GM18858 (cell line): ENCODE measurements at regions not wholly inside any gene's neighbourhood (a gene's known extent, or its start where the extent isn't known, plus 50 kb on each side); places are given as distances from the start of the nearest gene placed in this dataset.
"Not testable (repeated sequence)": the region's sequence is repeated elsewhere in the genome, so short reads cannot be mapped to it uniquely, and the experiment has no call there.

Source experiments
- ATAC-seq: cut with Tn5 transposase; IDR thresholded peaks from one replicate; pipeline ENCODE4 v1.9.1; 2021; ENCODE audit not compliant: unreplicated experiment

DNA sequence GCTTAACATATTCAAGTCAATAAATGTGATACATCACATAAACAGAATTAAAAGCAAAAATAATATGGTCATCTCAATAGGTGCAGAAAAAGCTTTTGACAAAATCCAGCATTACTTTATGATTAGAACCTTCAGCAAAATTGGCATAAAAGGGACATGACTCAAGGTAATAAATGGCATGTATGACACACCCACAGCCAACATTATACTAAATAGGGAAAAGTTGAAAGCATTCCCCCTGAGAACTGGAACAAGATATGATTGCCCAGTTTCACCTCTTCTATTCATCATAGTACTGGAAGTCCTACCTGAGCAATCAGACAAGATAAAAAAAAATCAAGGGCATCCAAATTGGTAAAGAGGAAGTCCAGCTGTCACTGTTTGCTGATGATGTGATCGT, 594.7 kb downstream of the DIPK2A start:
- no peak for ATAC-seq

DNA sequence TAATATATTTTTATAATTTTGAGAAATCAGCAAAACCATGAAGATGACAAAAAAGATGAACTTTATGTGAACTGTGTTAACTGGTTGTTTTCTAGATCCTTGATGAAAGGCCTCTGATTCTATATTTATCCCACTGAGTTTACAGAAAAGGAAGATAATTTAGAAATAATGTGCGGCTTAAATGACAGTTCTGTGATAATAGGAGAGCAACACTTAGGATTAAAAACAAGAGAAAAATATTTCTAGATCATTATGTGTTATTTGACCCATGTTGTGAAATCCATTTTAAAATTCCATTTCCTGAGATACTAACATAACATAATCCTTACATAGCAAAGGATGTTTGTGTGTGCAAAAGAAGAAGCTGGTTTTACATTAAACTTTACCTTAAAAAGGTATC, 598.0 kb downstream of the DIPK2A start:
- ATAC-seq = no peak

DNA sequence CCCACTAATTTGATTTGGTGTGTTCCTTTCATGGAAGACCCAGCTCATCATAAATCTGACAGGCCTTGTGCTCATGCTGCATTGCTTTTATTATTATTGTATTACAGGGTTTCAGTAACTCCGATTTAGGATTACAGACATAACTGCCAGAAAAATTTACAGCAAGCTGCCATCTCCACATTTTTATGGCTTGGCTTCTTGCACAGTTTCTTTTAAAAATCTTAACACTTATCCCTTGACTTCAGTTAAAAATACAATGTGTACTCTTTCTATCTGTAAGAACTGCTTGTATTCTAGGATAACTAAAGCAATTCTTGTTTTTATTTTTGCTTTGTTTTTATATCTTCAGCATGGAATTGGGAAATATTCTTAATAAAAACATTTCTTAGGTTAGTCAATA, 612.2 kb downstream of the DIPK2A start:
- ATAC-seq = no peak

DNA sequence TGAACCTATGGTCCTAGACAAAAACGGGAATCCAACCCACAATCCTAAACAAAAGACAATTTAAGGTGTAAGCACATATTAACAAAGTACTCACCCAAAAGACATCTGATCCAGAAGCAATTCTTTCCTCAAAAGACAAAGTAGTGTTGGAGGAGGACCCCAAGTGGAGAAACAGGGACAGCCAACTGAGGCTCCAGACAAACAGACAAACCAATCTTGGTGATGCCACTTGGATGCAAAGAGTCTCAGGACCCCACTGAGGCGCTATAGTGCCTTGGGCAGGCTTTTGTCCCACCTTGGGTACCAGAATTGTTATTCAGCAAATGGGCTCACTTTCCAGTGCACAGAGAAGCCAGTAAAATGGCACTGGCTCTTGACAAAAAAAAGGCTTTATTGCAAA, 613.8 kb downstream of the DIPK2A start:
- no peak for ATAC-seq

DNA sequence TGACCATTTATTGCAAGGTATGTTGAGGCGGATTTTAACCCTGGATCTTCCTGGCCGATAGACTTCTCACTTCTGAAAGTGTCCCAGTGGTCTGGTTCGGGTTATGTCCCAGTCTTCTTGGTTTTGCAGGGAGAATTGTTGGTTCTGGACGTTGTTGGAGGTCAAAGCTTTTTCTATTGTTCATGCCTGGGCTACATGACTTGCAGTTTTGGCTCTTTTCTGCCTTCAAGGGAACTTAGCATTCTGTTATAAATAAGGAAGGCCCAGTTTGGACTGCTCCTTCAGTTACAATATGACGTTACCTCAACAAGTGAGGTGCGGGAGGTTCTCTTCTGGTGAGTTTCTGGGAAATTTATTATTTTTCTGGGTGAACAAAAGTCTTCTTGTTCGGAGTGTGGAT, 614.3 kb downstream of the DIPK2A start:
- ATAC-seq = no peak

DNA sequence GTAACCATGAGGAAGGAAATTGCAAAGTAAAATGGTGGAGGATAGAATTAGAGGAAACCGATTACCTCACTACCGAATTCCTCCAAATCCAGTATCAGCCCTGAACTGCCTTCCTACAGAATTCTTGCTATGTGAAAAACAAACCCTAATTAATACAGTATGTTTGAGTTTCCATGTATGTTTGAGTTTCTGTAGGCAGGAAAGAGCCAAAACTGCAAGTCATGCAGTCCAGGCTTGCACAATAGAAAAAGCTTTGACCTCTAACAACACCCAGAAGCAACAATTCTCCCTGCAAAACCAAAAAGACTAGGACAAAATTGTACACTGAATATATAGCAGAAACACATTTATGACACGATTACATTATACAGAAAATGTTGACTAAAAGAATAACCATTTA, 614.8 kb downstream of the DIPK2A start:
- no peak for ATAC-seq

DNA sequence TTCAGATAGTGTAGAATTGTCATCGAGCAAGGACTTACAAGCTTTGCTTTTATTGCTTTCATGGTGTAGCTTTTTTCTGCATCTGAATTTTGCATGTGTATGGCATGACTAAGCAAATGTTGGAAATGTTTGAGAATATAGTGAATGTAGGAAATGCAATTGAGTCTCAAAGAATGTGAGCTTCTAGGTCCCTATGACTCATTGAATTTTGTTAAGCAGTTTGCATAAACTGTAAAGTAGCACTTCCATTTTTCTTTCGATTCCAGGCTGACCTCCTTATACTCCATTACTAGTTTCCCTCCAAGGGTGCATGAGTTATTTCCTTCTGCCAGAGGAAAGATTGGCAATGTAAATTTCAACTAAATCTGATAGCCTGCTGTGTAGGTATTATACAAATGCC, 619.2 kb downstream of the DIPK2A start:
- no peak for ATAC-seq

DNA sequence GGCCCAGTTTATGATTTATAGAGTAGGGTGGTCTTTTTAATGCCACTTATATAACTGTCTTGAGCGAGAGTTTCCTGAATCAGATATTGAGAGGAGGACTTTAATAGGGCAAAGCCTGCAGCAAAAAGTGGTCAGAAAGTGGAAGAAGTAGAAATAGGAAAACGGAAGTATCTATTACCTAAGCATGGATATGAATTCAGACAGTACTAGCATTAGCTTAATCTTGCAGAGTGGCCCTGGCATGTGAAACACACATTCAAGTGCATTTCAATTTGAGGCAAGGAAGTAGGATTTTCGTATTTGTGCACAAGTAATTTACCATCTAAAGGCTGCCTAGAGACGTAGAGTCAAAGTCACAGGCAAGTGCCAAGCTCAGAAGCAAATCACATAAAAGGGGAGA, 622.3 kb downstream of the DIPK2A start:
- no peak for ATAC-seq

DNA sequence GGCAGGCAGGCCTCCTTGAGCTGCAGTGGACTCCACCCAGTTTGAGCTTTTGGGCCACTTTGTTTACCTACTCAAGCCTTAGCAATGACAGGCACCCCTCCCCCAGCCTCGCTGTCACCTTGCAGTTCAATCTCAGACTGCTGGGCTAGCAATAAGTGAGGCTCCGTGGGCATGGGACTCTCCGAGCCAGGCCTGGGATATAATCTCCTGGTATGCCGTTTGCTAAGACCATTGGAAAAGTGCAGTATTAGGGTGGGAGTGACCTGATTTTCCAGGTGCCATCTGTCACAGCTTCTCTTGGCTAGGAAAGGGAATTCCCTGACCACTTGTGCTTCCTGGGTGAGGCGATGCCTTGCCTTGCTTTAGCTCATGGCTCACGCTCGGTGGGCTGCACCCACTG, 648.6 kb downstream of the DIPK2A start:
- ATAC-seq = not testable (repeated sequence)

DNA sequence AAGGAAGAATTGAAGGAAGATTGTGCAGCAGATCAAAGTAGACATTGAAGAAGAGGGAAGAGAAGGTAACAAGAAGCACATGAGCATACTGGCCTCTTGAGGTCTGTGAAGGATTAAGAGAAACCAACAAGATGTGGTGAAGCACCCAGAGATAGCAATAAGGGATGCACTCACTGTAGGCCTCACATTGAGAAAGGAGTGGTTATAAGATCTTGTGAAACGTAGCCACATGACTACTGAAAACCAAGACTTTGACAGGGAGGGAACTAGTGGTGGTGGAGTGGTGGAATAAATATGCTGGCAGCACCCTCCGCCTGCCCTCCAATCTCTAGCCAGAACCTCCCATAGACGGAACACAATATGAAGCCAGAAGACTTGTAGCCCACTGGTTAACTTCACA, 651.2 kb downstream of the DIPK2A start:
- no peak for ATAC-seq

DNA sequence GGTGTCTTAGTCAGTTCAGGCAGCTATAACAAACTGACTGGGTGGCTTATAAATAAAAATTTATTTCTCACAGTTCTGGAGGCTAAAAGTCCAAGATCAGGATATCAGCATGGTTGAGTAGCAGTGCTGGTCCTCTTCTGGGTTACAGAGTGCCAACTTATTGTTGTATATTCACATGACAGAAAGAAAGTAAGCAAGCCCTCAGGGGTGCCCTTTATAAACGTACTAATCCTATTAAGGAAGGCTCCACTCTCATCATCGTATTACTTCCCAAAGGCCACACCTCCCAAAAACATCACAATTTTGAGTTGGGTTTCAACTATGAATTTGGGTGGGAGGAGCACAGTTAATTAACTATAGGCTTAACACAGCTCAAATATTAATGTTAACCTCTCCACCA, 653.0 kb downstream of the DIPK2A start:
- no peak for ATAC-seq

DNA sequence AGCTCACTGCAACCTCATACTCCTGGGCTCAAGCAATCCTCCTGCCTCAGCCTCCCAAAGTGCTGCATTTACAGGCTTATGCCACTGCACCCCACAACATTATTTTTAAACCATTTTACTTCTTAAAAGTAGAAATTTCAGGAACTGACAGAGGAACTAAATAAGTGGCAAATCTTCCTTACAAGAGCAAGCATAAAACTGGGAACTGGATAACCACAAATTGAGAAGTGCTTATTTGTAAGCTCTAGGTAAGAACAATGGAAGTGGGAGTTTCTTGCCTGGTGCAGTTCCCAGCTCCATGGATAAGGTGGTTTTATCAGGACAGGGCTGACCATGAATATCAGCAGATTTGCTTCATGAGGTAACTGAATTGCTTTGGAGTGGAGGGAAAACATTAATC, 655.2 kb downstream of the DIPK2A start:
- ATAC-seq = no peak

DNA sequence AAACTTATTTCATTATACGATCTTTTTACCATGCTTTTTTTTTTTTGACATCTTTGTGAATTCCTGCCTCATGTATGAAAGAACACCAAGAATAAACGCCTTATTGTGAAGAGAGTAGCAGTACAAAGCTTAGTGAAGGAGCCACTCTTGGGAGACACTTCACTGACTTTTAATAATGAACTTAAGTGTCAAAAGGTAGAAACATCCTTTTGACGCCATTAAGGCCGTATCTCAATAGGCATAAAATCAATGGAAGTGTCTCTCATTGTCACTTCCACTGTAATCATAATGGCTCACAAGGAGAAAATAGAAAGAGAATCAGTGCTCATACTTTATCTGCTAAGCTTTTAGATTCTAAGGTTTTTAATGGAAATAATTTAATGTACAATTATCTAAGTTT, 657.8 kb downstream of the DIPK2A start:
- ATAC-seq = no peak

DNA sequence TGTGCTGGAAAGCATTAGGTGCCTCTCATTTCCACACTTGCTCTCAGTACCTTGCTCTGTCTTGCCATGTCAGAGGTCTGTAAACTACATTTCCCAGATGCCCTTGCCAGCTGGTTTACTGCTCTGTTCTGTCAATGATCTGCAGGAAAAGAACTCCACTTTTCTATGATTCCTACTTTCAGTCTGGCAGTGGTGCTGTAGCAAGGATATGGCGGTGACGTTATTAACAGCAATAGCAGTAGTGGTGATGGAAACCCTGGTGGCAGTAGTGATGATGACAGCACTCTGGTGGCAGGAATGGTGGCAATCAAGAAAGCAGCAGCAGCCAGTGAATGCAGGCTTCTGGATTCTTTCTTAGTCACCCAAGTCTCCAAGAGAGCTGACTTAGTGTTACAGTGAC, 665.2 kb downstream of the DIPK2A start:
- ATAC-seq = no peak

DNA sequence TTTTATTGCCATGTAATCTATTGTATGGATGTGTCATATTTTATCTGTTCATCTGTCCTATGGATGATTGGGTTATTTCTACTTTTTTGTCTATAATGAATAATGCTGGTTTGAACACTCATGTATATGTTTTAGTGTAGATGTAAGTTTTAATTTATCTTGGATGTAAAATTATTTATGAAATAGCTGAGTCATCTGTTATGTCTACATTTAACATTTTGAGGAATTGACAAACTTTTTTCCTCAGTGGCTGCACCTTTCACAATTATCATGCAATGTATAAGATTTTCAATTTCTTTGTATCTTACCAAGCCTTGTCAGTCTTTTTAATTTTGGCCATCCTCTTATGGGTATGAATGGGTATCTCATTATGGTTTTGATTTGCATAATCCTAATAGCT, 666.4 kb downstream of the DIPK2A start:
- no peak for ATAC-seq

DNA sequence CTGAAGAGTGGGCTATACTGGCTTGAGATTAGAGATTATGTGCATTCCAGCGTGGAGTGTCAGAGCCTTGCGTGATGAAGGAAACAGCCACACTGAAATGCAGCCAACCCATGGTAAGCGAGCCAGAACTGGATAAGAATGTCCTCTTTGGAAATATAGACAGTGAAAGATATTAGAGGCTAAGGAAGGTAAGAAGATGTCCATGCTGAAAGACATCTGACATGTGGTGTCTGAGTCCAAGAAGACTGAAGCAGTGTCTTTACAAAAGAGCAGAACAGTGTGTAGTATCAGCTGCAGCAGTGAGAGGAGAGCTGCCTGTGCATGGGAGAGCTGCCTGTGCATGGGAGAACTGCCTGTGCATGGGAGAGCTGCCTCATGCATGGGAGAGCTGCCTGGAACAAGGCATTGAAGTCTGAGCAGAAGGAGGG, 672.2 kb downstream of the DIPK2A start:
- ATAC-seq = no peak

DNA sequence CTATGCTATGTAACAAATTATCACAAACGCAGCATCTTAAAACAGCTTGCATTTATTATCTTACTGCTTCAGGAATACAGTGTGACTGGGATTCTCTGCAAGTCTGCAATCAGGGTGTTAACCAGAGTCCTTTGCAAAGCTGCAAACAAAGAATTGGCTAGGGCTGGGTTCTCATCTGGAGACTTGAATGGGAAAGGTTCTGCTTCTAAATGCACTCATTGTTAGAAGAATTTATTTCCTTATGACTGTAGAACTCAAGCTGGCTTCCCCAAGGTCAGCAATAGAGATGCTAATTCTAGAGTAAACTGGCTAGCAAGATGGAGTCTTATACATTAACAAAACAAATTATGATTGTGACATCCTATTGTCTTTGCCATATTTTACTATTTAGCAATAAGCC, 673.7 kb downstream of the DIPK2A start:
- no peak for ATAC-seq

DNA sequence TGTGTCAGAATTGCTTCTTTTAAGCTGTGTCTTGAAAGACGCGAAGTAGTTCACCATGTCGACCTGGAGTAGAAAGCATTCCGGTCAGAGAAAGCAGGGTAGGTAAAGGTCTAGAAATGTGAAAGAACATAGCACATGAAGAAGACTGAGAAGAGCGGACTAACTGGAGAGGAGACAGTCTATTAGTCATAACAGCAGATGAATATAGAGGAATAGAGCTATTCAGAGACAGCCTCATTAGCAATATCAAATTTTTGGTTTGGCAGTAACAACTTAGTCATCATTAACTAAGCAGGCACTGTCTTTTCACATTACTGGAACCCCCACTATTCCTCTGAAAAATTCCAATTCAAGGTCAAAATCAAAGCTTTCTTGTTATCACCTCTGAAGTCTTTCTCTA, 678.8 kb downstream of the DIPK2A start:
- no peak for ATAC-seq

DNA sequence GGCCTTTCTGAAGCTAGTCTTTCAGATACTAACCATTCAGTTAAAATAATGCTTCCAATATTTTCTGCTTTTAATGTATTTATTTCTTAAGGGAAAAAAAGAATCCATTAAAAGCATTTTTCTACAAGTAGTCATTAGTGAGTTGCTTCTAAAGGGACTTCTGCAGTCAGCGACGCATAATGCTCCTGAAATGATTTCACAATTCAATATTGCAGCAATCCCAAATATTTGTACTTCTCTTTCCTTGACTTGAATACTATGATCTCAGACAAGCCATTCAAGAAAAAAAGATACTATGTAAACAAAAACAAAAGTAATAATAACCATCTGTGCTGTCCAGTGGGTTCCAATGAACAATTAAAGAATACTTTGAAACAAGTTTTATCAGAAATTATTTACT, 681.0 kb downstream of the DIPK2A start:
- ATAC-seq = no peak

DNA sequence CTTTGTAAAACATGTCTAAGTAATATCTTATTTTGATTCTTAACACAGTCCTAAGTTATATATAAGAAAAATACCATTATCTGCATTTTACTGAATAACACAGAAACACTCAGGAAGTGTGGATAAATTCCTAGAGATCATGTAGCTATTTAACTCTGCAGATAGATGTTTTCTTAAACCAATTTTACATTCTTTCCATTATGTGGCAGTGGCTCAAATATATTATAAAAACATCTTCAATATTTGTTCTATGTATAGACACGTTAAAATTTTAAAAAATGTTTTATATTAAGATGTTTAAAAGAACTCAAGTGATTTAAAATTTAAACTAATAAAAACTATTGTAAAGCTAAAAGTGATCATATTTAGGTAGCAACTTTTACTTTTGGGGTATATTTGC, 683.8 kb downstream of the DIPK2A start:
- ATAC-seq = no peak

DNA sequence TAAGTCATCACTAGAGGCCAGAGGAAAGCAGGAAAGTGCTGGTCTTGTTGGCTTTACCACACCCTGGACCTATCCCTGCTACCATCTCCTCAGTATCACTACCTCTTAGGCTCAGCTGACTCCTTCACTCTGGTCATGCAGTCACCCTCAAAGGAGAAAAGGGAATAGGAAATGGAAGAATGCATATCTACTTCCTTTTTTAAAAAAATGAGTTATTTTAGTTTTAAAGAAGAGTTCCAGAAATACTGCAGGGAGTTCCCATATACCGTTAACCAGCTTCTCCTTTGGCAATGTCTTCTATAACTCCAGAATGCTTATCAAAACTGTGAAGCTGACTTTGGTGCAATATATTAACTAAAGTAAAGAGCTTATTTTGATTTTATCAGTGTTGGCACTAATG, 688.6 kb downstream of the DIPK2A start:
- no peak for ATAC-seq

DNA sequence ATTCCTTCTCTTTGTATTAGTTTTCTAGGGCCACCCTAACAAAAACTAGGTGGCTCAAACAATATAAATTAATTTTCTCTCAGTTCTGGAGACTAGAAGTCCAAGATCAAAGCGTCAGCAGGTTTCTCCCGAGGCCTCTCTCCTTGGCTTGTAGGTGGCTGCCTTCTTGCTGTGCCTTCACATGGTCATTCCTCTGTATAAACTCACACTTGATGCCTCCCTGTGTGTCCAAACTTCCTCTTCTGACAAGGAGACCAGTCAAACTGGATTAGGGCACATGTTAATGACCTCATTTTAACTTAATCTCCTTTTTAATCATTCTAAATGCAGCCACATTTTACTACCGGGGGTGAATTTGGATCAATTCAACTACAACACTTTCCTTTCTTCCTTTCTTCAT, 691.1 kb downstream of the DIPK2A start:
- no peak for ATAC-seq

DNA sequence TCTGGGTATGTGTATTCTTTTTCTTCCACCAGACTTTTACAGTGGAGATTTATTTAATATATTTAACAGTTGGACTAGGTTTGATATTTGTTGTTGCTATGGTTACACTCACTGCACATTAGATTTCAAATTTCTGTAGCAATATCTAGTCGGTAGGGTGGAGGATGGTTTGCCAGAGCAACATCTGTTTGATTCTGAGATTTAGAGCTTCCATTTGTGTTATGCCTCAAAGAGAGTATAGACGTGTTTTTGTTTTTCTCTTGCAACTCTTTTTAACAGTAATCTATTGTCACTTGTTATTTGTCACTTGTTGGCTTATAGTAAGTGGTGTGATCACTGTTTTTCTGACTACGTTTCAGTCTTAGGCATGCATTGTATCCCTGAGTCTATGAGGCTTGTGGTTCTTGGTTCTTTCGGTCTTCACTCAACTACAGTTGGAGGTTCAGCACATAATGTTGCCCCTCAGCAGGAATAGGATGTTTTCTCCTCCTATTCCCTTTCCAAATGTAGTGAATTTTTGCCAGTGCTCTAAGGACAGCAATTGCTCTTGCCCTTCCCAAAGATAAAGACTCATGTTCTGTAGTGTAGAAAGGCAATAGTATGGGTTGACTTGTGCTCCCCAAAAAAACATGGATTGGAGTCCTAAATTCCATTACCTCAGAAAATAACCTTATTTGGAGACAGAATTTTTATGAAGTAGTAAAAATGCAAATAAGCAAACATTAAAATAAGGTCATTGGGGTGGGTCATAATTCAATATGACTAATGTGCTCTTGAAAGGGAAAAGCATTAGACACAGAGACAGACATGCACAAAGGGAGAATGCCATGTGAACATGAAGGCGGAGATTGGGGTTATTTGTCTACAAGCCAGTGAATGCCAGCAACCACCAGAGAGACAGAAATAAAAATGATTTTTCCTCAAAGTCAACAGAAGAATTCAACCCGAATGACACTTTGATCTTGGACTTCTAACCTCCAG, 692.1 kb downstream of the DIPK2A start:
- ATAC-seq = no peak
